ENCODE measurements at regions not wholly inside any gene's neighbourhood (a gene's known extent, or its start where the extent isn't known, plus 50 kb on each side); places are given as distances from the start of the nearest gene placed in this dataset.
"Not testable (repeated sequence)": the region's sequence is repeated elsewhere in the genome, so short reads cannot be mapped to it uniquely, and the experiment has no call there.

DNA sequence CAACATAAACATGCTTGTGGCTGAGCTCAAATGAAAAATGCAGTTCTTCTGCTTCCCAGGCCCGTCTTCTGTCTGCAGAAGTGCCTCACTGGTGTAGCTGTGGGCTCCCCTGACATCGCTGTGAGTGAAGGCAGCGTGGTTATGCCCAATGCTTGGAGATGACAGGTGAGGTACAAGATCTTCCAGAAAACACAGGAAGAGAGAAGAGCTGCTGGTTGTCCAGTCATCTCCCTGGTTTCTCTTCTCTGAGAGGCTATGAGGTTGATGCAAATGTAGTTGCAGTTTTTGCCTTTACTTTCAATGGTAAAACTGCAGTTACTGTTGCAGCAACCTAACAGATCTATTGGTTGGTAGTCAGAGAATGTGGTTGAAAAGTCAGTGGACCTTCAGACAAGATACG, 223.6 kb downstream of the GATA3 start:
- DNase-seq (ENCODE audit: extremely low read depth in 1 of 2, low read depth in 1 of 2): peak in 1 of 2 donors; percentile 16

GRCh38 chr10:8279598-8279997, 225.1 kb downstream of the GATA3 start:
- DNase-seq (ENCODE audit: extremely low read depth in 1 of 2, low read depth in 1 of 2): no peak

DNA sequence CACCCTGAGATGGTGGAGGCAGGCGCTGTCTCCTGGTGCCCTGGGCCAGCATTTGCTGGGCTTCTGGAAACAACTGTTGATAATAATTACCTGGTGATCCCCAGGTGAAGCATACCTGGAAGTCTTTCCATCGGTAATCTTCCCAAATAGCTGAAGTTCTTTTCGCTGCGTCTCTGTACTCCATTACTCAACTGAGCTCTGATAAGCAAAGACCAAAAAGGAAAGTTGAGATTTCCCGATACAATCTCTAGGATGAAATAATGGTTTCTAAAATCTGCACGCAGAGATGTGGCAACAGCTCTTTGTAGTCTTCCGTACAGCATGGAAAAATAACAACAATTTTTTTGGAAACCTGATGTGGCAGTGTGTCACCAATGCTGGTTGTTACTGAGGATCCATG, 226.5 kb downstream of the GATA3 start:
- DNase-seq (ENCODE audit: extremely low read depth in 1 of 2, low read depth in 1 of 2): no peak

DNA sequence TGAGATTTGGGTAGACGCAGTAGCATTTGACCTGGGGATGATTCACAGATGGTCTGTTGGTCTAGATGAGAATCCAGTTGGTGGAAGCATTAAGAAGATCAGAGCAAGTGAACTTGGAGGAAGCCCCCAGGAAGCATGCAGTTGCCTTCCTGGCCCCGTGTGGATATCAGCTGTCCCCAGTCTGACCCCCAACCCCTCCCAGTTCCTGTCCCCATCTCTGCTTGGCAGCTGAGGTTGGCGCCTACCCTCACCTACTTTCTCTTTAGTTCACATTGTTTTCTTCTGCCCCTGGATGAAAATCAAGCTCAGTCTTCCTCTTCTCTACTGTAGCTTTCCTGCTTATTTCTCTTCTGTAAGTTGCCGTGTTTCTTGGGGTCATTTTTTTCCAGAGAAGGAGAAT, 227.9 kb downstream of the GATA3 start:
- no peak for DNase-seq (ENCODE audit: extremely low read depth in 1 of 2, low read depth in 1 of 2)

DNA sequence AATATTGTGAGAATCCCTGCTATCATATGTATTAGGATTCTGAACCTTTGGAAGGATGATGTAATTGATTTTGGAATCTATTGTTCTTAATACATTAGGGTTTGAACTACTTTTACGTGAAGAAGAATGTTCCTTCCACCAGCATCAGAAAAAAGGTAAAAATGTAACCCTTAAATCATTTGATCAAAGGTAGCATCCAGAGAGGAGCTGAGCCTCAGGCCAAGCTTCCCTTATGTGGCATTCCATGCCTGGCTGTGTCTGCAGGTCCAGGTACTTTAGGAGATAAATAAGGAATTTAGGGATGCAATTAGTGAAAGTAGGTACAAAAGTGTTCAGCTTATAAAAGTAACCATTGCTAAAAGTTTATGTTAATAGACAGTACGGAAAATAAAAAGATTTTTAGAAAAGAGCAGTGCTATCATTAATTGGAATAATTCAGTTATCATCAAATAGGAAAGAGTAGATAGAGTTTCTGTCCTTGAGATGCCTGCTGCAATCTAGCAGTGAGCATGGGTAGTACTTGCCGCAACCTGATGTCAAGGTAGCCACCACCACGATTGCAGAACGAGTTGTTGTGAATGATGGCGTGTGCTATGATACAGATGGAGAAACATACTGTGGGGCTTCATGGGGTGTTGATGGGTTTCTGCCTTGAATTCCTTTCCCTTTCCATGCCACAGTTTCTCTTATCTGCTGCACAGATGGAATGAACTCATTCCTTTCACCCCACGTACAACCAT, 228.8 kb downstream of the GATA3 start:
- DNase-seq (ENCODE audit: extremely low read depth in 1 of 2, low read depth in 1 of 2): no peak

DNA sequence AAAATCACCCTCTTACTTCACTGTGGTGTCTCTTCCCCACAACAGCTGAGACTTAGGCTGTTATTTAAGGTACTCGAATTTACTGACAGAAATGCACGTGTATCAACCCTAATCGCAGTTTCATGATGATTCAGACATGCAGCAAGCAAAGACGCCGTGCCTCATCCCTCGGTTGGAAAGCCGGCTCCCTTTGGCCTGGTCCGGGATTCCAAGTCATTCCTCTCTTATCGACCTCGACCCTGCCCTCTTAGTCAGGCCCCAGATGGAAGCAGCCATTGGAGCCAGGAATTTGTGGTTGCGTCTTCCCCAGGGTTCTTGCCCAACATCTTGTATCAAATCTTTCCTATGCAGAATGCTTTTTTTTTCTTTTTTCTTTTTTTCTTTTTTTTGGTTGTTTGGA, 229.5 kb downstream of the GATA3 start:
- no peak for DNase-seq (ENCODE audit: extremely low read depth in 1 of 2, low read depth in 1 of 2)

DNA sequence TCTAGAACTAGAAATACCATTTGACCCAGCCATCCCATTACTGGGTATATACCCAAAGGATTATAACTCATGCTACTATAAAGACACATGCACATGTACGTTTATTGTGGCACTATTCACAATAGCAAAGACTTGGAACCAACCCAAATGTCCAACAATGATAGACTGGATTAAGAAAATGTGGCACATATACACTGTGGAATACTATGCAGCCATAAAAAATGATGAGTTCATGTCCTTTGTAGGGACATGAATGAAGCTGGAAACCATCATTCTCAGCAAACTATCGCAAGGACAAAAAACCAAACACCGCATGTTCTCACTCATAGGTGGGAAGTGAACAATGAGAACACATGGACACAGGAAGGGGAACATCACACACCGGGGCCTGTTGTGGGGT, 231.5 kb downstream of the GATA3 start:
- not testable (repeated sequence) for DNase-seq (ENCODE audit: extremely low read depth in 1 of 2, low read depth in 1 of 2)

DNA sequence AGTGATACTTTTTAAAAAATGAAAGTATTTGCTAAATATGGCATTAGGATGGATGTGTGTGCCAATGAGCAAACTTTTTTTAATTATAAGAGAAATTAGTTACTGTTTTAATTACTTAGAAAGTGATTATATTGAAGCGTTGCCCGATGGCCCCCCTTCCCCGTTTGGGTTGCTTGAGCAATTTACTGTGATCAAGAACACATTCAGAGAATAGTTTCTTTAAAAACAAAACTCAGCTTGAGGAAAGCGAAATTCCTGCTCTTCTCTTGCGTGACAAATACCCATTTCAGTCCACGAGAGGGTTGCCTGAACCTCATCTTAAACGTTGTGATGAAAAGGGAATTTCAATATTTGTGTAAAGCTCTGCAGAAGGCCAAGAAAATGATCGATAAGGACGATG, 234.1 kb downstream of the GATA3 start:
- no peak for DNase-seq (ENCODE audit: extremely low read depth in 1 of 2, low read depth in 1 of 2)

GRCh38 chr10:8289186-8289924, 234.9 kb downstream of the GATA3 start:
- no peak for DNase-seq (ENCODE audit: extremely low read depth in 1 of 2, low read depth in 1 of 2)

GRCh38 chr10:8294779-8295178, 240.3 kb downstream of the GATA3 start:
- no peak for DNase-seq (ENCODE audit: extremely low read depth in 1 of 2, low read depth in 1 of 2)

GRCh38 chr10:8295311-8295710, 240.8 kb downstream of the GATA3 start:
- DNase-seq (ENCODE audit: extremely low read depth in 1 of 2, low read depth in 1 of 2): no peak

DNA sequence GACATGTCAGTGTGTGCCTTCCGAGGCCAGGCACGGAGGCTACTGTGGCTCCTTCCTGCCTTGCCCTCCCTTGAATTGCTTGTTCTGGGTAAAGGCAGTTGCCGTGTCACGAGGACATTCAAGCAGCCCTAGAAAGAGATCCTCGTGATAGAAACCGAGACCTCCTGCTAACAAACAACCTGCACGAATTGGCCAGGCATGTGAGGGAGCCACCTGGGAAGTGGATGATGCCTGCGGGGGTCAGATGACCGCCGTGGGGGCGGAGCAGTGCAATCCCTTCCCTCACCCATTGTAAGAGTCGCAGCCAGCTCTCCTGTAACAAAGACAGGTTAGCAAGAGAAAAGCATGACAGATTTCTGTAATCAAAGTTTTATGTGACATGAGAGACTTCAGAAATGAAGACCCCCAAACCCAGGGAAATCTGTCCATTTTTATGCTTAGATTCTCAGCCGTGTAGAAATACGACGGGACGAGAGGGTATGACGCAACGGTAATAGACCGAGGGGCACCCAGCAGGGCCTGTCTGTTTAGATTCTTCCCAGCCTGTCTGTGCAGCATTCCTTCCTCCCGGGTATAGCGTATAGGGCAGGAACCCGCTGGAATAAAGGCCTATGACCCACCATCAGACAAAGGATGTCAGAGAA, 241.7 kb downstream of the GATA3 start:
- DNase-seq (ENCODE audit: extremely low read depth in 1 of 2, low read depth in 1 of 2): no peak

- no peak for DNase-seq (ENCODE audit: extremely low read depth in 1 of 2, low read depth in 1 of 2)
These were observed 242.2 kb downstream of the GATA3 start for GRCh38 chr10:8296734-8297101.

DNA sequence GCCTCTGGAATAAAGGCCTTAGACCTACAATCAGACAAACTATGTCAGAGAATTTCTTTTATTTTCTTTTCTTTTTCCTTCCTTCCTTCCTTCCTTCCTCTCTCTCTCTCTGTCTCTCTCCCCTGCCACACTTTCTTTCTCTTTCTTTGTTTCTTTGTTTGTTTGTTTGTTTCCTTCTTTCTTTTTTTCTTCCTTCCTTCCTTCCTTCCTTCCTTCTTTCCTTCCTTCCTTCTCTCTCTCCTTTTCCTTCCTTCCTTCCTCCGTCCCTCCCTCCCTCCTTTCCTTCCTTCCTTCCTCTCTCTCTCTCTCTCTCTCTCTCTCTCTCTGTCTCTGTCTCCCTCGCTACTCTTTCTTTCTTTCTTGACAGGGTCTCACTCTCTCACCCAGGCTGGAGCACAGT, 242.6 kb downstream of the GATA3 start:
- DNase-seq (ENCODE audit: extremely low read depth in 1 of 2, low read depth in 1 of 2): no peak

- DNase-seq (ENCODE audit: extremely low read depth in 1 of 2, low read depth in 1 of 2): no peak
These were observed 243.5 kb downstream of the GATA3 start for GRCh38 chr10:8297959-8298358.

GRCh38 chr10:8298896-8299570, 244.5 kb downstream of the GATA3 start:
- DNase-seq (ENCODE audit: extremely low read depth in 1 of 2, low read depth in 1 of 2): no peak

GRCh38 chr10:8300925-8301324, 246.4 kb downstream of the GATA3 start:
- DNase-seq (ENCODE audit: extremely low read depth in 1 of 2, low read depth in 1 of 2): no peak

GRCh38 chr10:8301333-8301732, 246.8 kb downstream of the GATA3 start:
- no peak for DNase-seq (ENCODE audit: extremely low read depth in 1 of 2, low read depth in 1 of 2)

DNA sequence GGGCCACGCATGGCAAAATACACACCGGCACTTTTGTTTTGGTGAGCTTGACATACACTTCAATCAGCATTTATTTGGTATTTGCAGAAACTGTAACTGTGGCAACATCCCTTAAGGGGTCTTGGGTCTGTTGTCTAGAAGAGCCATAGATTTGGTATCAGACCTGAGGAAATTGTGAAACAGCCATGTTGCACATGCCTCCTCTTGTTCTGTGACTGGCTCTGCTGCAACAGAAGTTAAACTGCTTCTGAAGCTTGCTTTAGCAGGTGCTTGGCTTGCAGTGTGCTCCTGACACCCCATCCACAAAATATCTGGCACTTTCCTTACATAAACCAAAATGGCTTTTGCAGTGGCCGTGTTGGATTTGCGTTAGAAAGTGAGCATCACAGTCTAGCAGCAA, 247.3 kb downstream of the GATA3 start:
- DNase-seq (ENCODE audit: extremely low read depth in 1 of 2, low read depth in 1 of 2): no peak

DNA sequence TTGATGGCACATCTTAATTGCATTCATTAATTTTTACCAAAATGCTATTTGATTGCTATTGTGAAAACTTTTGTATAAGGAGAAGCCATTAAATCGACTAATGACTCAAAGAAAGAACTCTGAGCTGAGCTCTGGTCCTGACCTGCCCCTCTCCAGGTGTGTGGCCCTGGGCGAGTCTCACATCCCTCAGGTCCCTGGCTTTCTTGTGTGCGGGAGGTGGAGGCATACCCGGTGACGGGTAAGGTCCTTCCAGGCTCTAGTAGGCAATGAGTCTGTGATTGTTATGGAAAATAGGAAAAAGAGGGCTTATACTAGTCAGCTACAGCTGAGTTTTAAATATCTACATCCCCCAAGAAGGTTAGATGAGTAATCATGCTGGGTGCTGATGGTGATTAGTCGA, 248.1 kb downstream of the GATA3 start:
- DNase-seq (ENCODE audit: extremely low read depth in 1 of 2, low read depth in 1 of 2): no peak

- DNase-seq (ENCODE audit: extremely low read depth in 1 of 2, low read depth in 1 of 2): no peak
These were observed 250.4 kb downstream of the GATA3 start for GRCh38 chr10:8304861-8305260.

All from stimulated activated CD8-positive, alpha-beta memory T cell treated with anti-CD3 and anti-CD28 coated beads, Interleukin-7, amount 100 ng/mL, for 48 hours (primary cell).